NCI-H1092 treated with DMSO at 0.1 percent for 48 hours (cell line): ENCODE measurements at regions not wholly inside any gene's neighbourhood (a gene's known extent, or its start where the extent isn't known, plus 50 kb on each side); places are given as distances from the start of the nearest gene placed in this dataset.

ENCODE experiments used
- DNase-seq: peaks from one replicate; lab custom pipeline; 2025; lab: John Stamatoyannopoulos, UW

DNA sequence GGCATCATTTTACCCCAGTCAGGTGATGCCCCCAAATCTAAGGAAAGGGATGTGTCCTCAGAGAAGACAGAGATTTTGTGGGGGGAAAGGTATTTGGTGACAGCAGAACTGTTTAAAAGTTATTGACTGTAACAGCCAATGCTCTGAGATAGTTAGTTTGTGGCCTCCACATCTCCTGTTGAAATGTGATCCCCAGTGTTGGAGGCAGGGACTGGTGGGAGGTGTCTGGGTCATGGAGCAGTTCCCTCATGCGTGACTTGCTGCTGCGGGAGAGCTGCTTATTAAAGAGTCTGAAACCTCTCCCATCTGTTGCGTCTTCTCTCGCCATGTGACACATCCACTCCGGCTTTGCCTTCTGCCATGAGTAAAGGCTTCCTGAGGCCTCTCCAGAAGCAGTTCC is 282.8 kb upstream of the FOXQ1 start:
- DNase-seq = no peak

- DNase-seq = no peak
These were observed 283.2 kb upstream of the FOXQ1 start for GRCh38 chr6:1028723-1029122.

GRCh38 chr6:1027795-1028569 is 283.9 kb upstream of the FOXQ1 start:
- DNase-seq = no peak

DNA sequence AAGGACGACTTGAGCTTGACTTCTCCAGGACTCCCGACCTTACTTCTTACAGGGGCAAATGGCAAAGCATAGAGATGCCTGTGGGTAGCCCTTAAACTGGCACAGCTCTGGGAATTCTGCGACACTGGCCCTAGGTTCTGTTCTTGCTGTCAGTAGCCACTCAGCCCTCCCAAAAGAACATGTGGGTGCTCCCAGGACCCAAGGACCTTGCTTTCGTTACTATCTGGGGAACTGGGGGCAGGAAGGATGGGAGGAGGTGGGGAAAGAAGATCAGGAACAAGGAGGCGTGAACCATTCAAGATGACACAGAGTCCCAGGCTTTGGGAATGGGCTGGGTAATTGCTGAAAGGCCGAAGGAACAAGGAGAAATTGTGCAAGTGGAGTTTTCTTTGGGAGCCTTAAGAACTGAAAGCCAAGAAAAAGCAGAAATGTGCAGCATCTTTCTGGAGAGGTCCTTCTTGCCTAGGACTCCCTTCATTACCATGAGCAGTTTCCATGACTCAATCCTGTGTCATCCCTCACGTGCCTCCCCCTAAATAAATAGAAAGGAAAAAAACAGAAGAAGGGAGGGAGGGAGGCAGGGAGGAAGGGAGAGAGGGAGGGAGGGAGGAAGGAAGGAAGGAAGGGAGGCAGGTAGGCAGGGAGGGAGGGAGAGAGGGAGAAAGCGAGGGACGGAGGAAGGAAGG is 284.6 kb upstream of the FOXQ1 start:
- no peak for DNase-seq

GRCh38 chr6:1025821-1026220 is 286.1 kb upstream of the FOXQ1 start:
- no peak for DNase-seq

- DNase-seq = no peak
These were observed 287.3 kb upstream of the FOXQ1 start for GRCh38 chr6:1024587-1024986.

- no peak for DNase-seq
These were observed 287.7 kb upstream of the FOXQ1 start for GRCh38 chr6:1024161-1024560.

GRCh38 chr6:1023229-1023628 is 288.7 kb upstream of the FOXQ1 start:
- DNase-seq = no peak

DNA sequence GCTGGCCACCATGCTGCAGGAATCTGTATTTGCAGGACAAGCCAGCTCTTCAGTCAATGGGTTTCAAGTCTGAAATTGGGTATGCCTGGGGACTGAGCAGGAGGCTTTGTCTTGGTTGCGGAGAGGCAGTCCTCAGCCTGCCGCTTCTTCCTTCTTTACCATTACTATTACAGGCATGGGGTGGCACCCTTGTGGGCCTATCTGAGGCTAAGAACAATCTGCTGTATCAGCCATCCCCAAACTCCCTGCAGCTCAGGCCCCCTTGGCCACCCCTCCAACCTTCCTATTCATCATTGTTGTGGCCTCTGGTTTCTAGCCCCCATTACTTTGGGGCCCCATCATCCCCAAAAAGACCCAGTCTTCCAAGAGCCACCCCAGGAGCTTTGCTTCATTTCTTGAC is 289.2 kb upstream of the FOXQ1 start:
- DNase-seq = no peak

- DNase-seq = no peak
These were observed 291.1 kb upstream of the FOXQ1 start for GRCh38 chr6:1020837-1021236.

DNA sequence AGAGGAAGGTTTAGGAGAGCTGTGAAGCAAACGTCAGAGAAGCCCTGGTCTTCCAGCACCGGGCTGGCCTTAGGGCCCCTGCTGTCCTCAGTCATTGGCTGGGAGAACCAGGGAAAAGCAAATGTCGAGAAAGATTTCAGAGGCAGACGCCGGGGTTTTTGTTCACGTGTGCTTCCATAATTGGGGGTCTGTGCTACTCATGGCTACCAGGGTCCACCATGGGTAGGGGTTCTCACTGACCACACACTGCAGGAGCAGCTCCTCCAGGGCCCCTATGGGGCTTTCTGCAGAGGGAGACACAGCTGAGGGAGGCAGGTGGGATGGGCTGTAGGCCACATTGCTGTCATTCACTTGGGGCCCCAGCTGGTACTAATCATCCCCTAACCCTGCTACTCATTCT is 291.8 kb upstream of the FOXQ1 start:
- DNase-seq = no peak

DNA sequence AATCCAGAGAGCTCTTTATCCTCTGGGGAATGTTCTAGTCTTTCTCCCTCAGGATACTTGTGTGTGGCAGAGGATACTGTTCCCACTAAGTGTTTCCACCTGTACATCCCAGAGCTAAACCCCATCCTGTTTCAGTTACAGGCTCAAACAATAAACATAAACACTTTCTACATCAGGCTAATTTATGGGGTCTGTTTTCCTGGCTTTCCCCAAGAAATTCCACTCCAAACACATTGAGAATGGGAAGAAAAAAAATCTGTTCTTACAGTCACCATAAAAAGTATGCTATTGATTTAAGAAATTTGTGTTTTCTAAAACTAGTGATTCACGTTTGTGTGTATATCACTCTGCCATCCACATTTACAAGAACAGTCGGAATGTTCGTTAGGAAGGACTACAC is 293.9 kb upstream of the FOXQ1 start:
- DNase-seq = no peak

DNA sequence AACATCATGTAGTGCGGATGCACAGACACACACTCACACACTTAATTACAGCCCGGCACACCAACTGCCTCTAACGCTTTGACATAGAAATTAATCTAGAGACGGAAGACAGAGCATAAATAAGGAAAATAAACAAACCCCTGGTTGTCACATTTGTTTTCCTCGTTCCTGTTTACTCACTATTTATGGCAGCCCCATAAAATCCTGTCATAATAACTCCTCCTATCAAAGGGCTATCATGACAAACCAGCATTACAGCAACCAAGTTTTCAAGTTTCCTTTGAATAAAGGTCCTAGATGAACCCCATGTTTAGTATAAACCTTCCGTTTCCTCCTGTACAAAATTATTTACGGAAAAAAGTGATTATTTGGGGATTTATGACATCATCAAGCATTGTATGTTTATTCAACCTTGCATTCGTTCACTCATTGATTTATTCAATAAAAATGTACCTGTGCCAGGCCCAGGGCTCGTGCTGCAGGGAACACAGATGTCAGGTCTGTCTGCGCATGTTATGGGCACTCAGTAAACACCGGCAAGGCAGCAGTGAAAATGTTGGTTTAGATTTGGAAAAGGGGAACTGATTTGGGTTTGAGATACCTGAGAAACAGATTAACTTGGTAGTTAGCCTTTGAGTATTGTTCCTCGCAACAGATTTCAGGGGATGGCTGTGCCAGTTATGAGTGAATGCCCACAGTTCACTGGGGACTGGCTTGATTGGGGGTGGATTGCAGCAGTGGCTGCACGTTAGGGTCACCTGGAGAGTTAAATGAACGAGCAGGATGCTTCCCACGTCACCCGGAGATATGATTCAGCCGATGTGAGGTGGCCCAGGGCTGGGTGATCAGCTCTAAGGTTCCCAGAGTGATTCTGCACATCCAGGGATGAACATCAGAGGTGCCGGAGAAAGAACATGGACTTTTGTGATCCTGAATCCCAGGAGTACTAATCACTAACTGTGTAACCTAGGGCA is 295.3 kb upstream of the FOXQ1 start:
- DNase-seq = no peak

DNA sequence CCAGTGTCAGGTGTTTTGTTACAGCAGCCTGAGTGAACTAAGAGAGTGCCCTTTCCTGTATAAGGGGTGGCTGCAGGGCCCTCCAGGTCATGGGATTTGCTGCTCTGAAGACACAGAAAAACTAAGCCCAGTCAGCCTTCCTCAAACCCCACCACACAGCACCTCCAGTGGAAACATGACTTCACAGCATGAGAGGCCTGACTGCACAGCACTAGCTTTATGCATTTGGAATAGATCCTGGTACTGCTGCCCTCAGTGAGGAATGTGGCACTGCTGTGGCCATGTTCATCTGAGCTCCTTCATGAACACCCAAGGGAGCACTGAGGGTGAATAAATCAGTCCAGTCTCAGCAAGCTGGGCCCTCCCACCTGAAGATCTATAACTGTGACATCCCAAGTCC is 296.1 kb upstream of the FOXQ1 start:
- no peak for DNase-seq

- DNase-seq = no peak
These were observed 297.5 kb upstream of the FOXQ1 start for GRCh38 chr6:1014431-1014807.

DNA sequence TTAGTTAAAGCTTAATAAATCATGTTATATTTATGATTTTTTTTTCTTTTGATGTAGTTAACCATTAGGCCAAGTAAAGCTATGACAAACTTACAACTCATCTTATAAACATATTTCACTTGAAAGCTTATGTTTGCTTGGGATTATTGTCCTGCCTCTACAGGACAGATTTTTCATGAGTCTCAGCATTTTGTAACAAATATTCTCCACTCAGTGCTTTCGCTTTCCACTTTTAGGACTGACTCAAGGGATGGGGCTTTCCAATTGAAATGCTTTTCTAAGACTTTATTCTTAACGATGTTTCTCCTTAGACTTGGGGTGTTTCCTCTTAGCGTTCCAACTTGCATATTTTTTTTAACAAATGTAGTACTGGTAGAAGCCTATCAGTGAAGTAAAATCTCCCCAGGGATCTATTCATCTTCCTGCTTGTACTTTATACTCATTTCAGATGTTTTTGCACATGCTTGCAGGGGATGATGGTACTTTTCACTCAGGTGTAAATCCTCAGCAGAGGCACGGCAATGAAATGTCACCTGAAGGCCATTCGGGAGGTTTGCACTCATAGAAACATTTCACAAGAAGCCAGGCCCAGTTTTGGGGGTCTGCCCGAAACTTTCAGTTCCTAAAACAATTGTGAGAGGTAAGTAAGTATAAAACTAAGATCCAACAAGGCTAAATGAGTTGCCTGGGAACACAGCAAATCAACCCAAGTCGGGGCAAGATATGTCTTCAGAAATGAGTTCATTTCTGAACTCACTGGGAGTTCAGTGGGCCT is 298.1 kb upstream of the FOXQ1 start:
- DNase-seq = no peak

GRCh38 chr6:1009103-1009502 is 302.8 kb upstream of the FOXQ1 start:
- no peak for DNase-seq

GRCh38 chr6:1007159-1007558 is 304.7 kb upstream of the FOXQ1 start:
- no peak for DNase-seq

- no peak for DNase-seq
These were observed 306.8 kb upstream of the FOXQ1 start for GRCh38 chr6:1004885-1005630.

DNA sequence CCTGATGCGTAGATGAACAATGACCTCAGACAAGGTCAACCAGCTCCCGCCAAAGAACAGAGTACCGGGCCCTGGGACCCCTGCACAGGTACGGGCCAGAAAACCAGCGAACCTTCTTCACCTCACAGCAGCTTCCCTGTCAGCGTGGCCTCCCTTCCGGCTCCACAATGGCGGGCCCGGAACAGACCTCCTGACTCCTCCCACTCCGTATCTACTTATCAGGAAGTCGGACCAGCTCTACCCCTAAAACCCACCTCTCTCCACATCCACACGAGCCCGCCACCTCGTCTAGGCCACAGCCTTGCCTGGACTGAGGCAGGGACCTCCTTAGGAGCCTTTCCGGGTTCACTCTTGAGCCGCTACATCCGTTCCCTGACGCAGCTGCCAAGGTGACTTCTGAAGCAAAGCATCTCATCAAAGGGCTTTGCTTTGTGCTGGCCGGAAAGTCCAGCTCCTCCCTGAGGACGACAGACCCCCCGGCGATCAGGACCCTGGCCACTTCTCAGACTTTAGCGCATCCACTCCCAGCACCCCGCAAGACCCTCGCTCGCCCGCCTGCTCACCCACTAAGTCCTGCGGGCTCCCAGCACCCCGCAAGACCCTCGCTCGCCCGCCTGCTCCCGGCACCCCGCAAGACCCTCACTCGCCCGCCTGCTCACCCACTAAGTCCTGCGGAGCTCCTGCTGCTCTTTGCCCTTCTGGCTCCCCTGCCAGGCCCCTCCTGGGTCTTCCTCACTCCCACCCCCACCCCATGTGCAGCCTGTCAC is 308.3 kb upstream of the FOXQ1 start:
- DNase-seq = no peak
